Prostate gland (tissue), 2 donors: ENCODE measurements at regions not wholly inside any gene's neighbourhood (a gene's known extent, or its start where the extent isn't known, plus 50 kb on each side); places are given as distances from the start of the nearest gene placed in this dataset.

ENCODE experiments used
- POLR2AphosphoS5 ChIP-seq: sonication (generic); formaldehyde crosslinking; IDR thresholded peaks from one replicate; pipeline ENCODE4 v1.6.1; 2017; ENCODE audit warnings: antibody characterized with exemption
- TF ChIP-seq, protein P1 (sequence below), 4 experiments: fragments of 200-600 bp in 2 of 4; fragments of 450-650 bp in 2 of 4; sonication (generic) in 2 of 4; IDR thresholded peaks; 1 replicate in 3 of 4; 2 replicates in 1 of 4; pipeline ENCODE4 v1.5.1; 2016 to 2019; ENCODE audit warnings: antibody characterized with exemption in 4 of 4, mild to moderate bottlenecking in 2 of 4, moderate library complexity in 2 of 4

DNA sequence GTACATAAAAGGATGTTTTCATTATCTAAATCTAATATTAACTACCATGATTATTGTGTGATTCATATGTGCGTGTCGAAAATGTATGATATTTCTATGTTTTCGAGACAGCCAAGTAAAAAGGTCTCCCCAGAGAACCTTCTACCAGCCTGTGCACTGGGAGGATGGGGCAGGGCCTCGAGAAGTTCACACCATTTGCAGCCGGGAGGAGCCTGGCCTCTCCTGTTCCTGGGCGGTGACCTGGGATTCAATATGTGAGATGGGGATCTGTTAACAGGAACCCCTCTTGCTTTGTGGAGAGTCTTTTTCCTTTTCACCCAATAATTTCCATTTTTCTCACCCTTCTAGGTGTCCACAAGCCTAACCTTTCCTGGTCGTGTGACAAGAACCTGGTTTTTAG lies 189.3 kb downstream of the IPO8 start:
- TF ChIP-seq, protein P1, sequence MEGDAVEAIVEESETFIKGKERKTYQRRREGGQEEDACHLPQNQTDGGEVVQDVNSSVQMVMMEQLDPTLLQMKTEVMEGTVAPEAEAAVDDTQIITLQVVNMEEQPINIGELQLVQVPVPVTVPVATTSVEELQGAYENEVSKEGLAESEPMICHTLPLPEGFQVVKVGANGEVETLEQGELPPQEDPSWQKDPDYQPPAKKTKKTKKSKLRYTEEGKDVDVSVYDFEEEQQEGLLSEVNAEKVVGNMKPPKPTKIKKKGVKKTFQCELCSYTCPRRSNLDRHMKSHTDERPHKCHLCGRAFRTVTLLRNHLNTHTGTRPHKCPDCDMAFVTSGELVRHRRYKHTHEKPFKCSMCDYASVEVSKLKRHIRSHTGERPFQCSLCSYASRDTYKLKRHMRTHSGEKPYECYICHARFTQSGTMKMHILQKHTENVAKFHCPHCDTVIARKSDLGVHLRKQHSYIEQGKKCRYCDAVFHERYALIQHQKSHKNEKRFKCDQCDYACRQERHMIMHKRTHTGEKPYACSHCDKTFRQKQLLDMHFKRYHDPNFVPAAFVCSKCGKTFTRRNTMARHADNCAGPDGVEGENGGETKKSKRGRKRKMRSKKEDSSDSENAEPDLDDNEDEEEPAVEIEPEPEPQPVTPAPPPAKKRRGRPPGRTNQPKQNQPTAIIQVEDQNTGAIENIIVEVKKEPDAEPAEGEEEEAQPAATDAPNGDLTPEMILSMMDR (IDR thresholded peaks at IDR 0.05): no peak
- TF ChIP-seq POLR2AphosphoS5: no peak
